Ovary (tissue), 7 donors: ENCODE measurements at regions not wholly inside any gene's neighbourhood (a gene's known extent, or its start where the extent isn't known, plus 50 kb on each side); places are given as distances from the start of the nearest gene placed in this dataset.

Experiments
- DNase-seq, 5 donors: peaks; one replicate each; pipeline ENCODE4 v3.0.0-alpha.2; 2019 to 2020
- H3K27ac ChIP-seq, 2 donors: fragments of 200-600 bp; one replicate each; pipeline versions ENCODE4 v1.5.1 to v1.8.0; 2019 to 2022
- H3K27me3 ChIP-seq: fragments of 200-600 bp; one replicate; pipeline ENCODE4 v1.8.0; 2022
- H3K36me3 ChIP-seq: fragments of 200-600 bp; sonication (generic); one replicate; pipeline ENCODE4 v1.5.1; 2019
- H3K4me1 ChIP-seq: one replicate; pipeline ENCODE4 v1.8.1; 2013; ENCODE audit warnings: mild to moderate bottlenecking, moderate library complexity; ENCODE audit not compliant: insufficient read depth
- H3K4me3 ChIP-seq: fragments of 200-600 bp; sonication (generic); one replicate; pipeline ENCODE4 v1.5.1; 2017
- H3K9me3 ChIP-seq, 2 donors: fragments of 200-600 bp in 1 of 2; sonication (generic) in 1 of 2; one replicate each; pipeline versions ENCODE4 v1.5.1 to v1.8.1; 2013 to 2019; ENCODE audit warnings: mild to moderate bottlenecking in 1 of 2, moderate library complexity in 1 of 2
- CTCF ChIP-seq, 3 donors: fragments of 450-650 bp in 2 of 3; fragments of 200-600 bp in 1 of 3; IDR thresholded peaks; one replicate each; pipeline versions ENCODE4 v1.5.1 to v1.8.0; 2016 to 2022; ENCODE audit warnings: antibody characterized with exemption in 3 of 3, mild to moderate bottlenecking in 1 of 3
- EP300 ChIP-seq: sonication (generic); formaldehyde crosslinking; IDR thresholded peaks from one replicate; pipeline ENCODE4 v1.6.1; 2017; ENCODE audit warnings: antibody characterized with exemption
- POLR2A ChIP-seq: fragments of 450-650 bp; IDR thresholded peaks from one replicate; pipeline ENCODE4 v1.6.1; 2017; ENCODE audit warnings: antibody characterized with exemption, mild to moderate bottlenecking, moderate library complexity
- WGBS, 3 donors: extraction: QIAGEN DNeasy Blood & Tissue Kit in 1 of 3; methylation state at CpG; one replicate each; pipeline versions ENCODE4 v1.1.5 to v1.1.7; 2013 to 2017; 5-methylcytosine and 5-hydroxymethylcytosine counted together
- intact Hi-C, 4 donors: fragments of 100-400 bp; cut with DNase I; formaldehyde crosslinking; loops; one replicate each; pipeline versions ENCODE4 v1.11.0 to v1.15.1; 2022 to 2023
- donor health status: DM: no; HTN: no; CAD: no; lungs with moderate emphysema.
- donor health status: DM: no; HTN: no; CAD: no.
- donor health status: Bipolar disorder and iron deficiency.
- donor health status: DM: no; HTN: no; CAD: no.
- donor health status: DM: yes; HTN: yes; CAD: no.

- Histone ChIP-seq H3K9me3 (no peaks in the 10 kb centered on the region), H3K4me3 (no peak overlapping the region), H3K36me3 (no peaks in the 10 kb centered on the region), H3K4me1 (no peaks in the 10 kb centered on the region), H3K27ac (no peak overlapping the region), H3K27me3 (no peaks in the 10 kb centered on the region)
- 78 to 81% (median 79%) methylated on average over 2 of the region's 2 CpGs for WGBS, 3 donors
- intact Hi-C loops: no loop called here
- TF ChIP-seq POLR2A: no peak
- TF ChIP-seq EP300: no peak
- TF ChIP-seq CTCF (IDR thresholded peaks at IDR 0.05): no peak
- no peak for DNase-seq
Measured at GRCh38 chr3:181955566-181955965, 243.8 kb downstream of the SOX2 start.

GRCh38 chr3:181956122-181956521 is 244.4 kb downstream of the SOX2 start:
- H3K27me3 ChIP-seq: no peaks in the 10 kb centered on the region
- 82 to 86% (median 86%) methylated on average over 5 of the region's 5 CpGs for WGBS, 3 donors
- TF ChIP-seq POLR2A (no peak), CTCF (IDR thresholded peaks at IDR 0.05) (no peak), EP300 (no peak)
- no peaks in the 10 kb centered on the region for H3K4me1 ChIP-seq
- no peaks in the 10 kb centered on the region for H3K9me3 ChIP-seq
- no peak overlapping the region for H3K27ac ChIP-seq
- intact Hi-C loops: no loop called here
- no peak overlapping the region for H3K4me3 ChIP-seq
- no peak for DNase-seq
- H3K36me3 ChIP-seq: no peaks in the 10 kb centered on the region

- intact Hi-C loops: no loop called here
- H3K36me3 ChIP-seq: no peaks in the 10 kb centered on the region
- TF ChIP-seq CTCF (IDR thresholded peaks at IDR 0.05) (no peak), EP300 (no peak), POLR2A (no peak)
- 34 to 47% (median 44%) methylated on average over 4 of the region's 4 CpGs for WGBS, 3 donors
- no peak for DNase-seq
- no peaks in the 10 kb centered on the region for H3K9me3 ChIP-seq
- H3K27me3 ChIP-seq: no peaks in the 10 kb centered on the region
- no peak overlapping the region for H3K27ac ChIP-seq
- H3K4me3 ChIP-seq: no peak overlapping the region
- no peaks in the 10 kb centered on the region for H3K4me1 ChIP-seq
Measured at GRCh38 chr3:181966393-181966792, 254.7 kb downstream of the SOX2 start.

GRCh38 chr3:181969925-181970324 is 258.2 kb downstream of the SOX2 start:
- 82 to 88% (median 88%) methylated on average over 3 of the region's 3 CpGs for WGBS, 3 donors
- Histone ChIP-seq H3K36me3 (no peaks in the 10 kb centered on the region), H3K4me1 (no peaks in the 10 kb centered on the region), H3K9me3 (no peaks in the 10 kb centered on the region), H3K4me3 (no peak overlapping the region), H3K27ac (no peak overlapping the region), H3K27me3 (no peaks in the 10 kb centered on the region)
- no peak for DNase-seq
- intact Hi-C loops: no loop called here
- TF ChIP-seq EP300 (no peak), CTCF (IDR thresholded peaks at IDR 0.05) (no peak), POLR2A (no peak)

GRCh38 chr3:181971424-181971823 is 259.7 kb downstream of the SOX2 start:
- no peaks in the 10 kb centered on the region for H3K36me3 ChIP-seq
- H3K9me3 ChIP-seq: no peaks in the 10 kb centered on the region
- intact Hi-C loops: no loop called here
- TF ChIP-seq POLR2A (no peak), CTCF (IDR thresholded peaks at IDR 0.05) (no peak), EP300 (no peak)
- 65 to 66% (median 66%) methylated on average over 2 of the region's 2 CpGs for WGBS, 3 donors
- H3K27ac ChIP-seq: no peak overlapping the region
- H3K4me3 ChIP-seq: no peak overlapping the region
- H3K4me1 ChIP-seq: no peaks in the 10 kb centered on the region
- DNase-seq: no peak
- H3K27me3 ChIP-seq: no peaks in the 10 kb centered on the region
